Activated B cell treated with CpG ODN at 0.5 μM for 24 hours (primary cell): ENCODE measurements at regions not wholly inside any gene's neighbourhood (a gene's known extent, or its start where the extent isn't known, plus 50 kb on each side); places are given as distances from the start of the nearest gene placed in this dataset.

ENCODE experiments used
- ATAC-seq: fragments of 200-7000 bp; cut with Tn5 transposase; one replicate; pipeline ENCODE4 v1.10.0; 2021; ENCODE audit warnings: low read depth, mild to moderate bottlenecking, moderate library complexity
- CTCF ChIA-PET: fragments of 350-600 bp; sonication (Branson Sonifier 250); formaldehyde crosslinking; loops from one replicate; lab custom pipeline; 2021; ENCODE audit warnings: antibody characterized with exemption; lab: Charles Lee
- POLR2A ChIA-PET: fragments of 350-600 bp; sonication (Branson Sonifier 250); formaldehyde crosslinking; loops from one replicate; lab custom pipeline; 2021; ENCODE audit warnings: antibody characterized with exemption; lab: Charles Lee
- DNase-seq: peaks from one replicate; pipeline ENCODE4 v3.0.0; 2022
- H3K27ac Mint-ChIP-seq: one replicate; pipeline ENCODE4 v1.8.0; 2020; ENCODE audit warnings: mixed read lengths
- H3K27me3 Mint-ChIP-seq: one replicate; pipeline ENCODE4 v1.8.0; 2021; ENCODE audit warnings: mixed read lengths
- H3K36me3 Mint-ChIP-seq: one replicate; pipeline ENCODE4 v1.8.0; 2021; ENCODE audit warnings: low read depth, mixed read lengths
- H3K4me1 Mint-ChIP-seq: one replicate; pipeline ENCODE4 v1.8.0; 2021; ENCODE audit warnings: mixed read lengths
- H3K4me3 Mint-ChIP-seq: one replicate; pipeline ENCODE4 v1.8.0; 2020; ENCODE audit warnings: mild to moderate bottlenecking, mixed read lengths
- H3K9me3 Mint-ChIP-seq: one replicate; pipeline ENCODE4 v1.8.0; 2020; ENCODE audit warnings: mixed read lengths
- intact Hi-C: fragments of 100-400 bp; cut with micrococcal nuclease; formaldehyde crosslinking; loops from one replicate; pipeline ENCODE4 v1.15.1; 2024
- TF ChIP-seq, protein P1 (sequence below): fragments of 200-600 bp; IDR thresholded peaks from one replicate; pipeline ENCODE4 v1.8.0; 2022; ENCODE audit warnings: antibody characterized with exemption, mild to moderate bottlenecking

DNA sequence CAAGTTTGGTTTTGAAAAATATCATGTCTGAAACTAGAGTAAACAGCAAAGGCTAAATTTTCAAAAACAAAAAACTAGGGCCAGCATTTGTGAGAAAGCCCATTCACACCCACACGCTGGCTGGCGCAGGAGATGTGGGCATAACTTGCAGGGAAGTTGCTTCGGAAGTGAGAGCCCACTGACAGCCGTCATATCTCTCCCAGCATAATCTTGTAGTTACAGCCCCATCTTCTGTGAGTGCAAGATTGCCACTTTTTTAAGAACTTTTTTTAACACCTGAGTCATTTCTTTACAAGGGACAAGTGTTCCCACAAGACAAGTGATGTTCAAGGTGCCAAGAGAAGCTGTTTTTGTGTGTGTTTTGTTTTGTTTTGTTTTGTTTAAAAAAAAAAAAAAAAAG lies 212.5 kb upstream of the CNR1 start:
- ATAC-seq (no peak), DNase-seq (no peak)
- ChIA-PET CTCF (no interaction called here), POLR2A (interaction anchor here (0.6 kb wide), 1 partner anchor 881 kb away, joined by 6 read pairs; no protein-coding TSS in a partner anchor)
- H3K36me3 Mint-ChIP-seq = no peaks in the 10 kb centered on the region
- H3K27me3 Mint-ChIP-seq = peaks cover 4% of the 10 kb centered on the region
- H3K4me3 Mint-ChIP-seq = no peak overlapping the region
- H3K4me1 Mint-ChIP-seq = no peaks in the 10 kb centered on the region
- TF ChIP-seq, protein P1, sequence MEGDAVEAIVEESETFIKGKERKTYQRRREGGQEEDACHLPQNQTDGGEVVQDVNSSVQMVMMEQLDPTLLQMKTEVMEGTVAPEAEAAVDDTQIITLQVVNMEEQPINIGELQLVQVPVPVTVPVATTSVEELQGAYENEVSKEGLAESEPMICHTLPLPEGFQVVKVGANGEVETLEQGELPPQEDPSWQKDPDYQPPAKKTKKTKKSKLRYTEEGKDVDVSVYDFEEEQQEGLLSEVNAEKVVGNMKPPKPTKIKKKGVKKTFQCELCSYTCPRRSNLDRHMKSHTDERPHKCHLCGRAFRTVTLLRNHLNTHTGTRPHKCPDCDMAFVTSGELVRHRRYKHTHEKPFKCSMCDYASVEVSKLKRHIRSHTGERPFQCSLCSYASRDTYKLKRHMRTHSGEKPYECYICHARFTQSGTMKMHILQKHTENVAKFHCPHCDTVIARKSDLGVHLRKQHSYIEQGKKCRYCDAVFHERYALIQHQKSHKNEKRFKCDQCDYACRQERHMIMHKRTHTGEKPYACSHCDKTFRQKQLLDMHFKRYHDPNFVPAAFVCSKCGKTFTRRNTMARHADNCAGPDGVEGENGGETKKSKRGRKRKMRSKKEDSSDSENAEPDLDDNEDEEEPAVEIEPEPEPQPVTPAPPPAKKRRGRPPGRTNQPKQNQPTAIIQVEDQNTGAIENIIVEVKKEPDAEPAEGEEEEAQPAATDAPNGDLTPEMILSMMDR = no peak
- no peaks in the 10 kb centered on the region for H3K9me3 Mint-ChIP-seq
- H3K27ac Mint-ChIP-seq = no peak overlapping the region
- intact Hi-C loops = no loop called here

DNA sequence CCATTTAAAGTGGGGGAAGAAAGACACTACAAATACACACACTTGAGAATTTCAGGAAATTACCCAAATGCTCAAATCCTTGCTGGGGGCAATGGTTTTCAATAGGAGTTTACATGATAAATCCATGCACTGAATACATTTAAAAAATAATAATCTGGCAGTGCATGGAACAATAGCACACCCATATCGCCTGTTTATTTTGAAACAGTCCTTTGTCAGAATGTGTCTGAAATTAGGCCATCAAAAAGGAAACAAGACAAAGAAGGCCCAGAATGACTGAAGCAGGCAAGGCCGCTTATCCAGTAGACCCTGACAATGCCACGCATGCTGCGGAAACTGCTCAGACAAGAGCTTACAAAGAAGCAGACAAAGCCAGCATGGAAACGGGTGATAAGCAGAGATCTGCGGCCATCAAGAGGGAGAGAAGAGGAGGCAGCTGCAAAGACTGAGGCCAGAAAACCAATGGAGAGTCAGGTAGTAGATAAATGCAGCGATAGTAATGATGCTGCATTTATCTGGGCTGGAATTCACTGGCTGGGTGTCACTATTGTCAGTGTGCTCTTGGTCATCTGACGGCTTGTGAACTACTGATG lies 211.9 kb upstream of the CNR1 start:
- CTCF ChIA-PET = no interaction called here
- intact Hi-C loops = no loop called here
- Mint-ChIP-seq H3K36me3 (no peaks in the 10 kb centered on the region), H3K27me3 (peaks cover 4% of the 10 kb centered on the region), H3K9me3 (no peaks in the 10 kb centered on the region), H3K27ac (no peak overlapping the region), H3K4me3 (no peak overlapping the region), H3K4me1 (no peaks in the 10 kb centered on the region)
- POLR2A ChIA-PET = interaction anchor here (0.6 kb wide), 1 partner anchor 882 kb away, joined by 6 read pairs; no protein-coding TSS in a partner anchor
- TF ChIP-seq, protein P1 = no peak
- no peak for DNase-seq
- no peak for ATAC-seq

DNA sequence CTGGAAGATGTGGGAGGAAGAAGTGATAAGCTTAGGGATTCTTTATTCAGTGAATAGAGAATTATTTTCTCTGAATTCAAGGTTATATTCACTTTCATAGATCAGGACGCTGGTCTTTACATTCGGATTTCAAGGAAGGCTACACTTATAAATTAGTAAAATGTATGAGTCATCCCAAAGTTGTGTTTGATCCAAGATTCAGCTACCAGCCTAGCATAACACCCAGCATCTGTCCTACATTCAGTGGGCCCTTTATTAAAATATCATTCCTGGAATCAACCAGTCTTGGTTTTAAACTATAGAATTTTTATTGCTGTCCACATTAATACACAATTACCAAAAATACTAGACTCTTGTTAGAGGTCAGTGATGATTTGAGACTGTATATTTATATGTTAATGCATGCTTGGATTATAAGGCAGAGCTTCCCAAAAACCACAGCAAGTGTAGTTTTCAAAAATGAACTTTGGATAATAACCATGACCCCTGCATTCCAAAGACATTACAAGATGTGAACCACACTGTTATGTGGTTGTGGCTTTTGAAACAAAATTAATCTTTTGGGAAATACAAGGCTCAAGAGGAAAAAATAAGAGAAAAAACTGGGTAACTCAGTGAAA lies 210.7 kb upstream of the CNR1 start:
- Mint-ChIP-seq H3K4me3 (no peak overlapping the region), H3K27ac (no peak overlapping the region), H3K9me3 (no peaks in the 10 kb centered on the region), H3K4me1 (no peaks in the 10 kb centered on the region), H3K36me3 (no peaks in the 10 kb centered on the region), H3K27me3 (peaks cover 6% of the 10 kb centered on the region)
- ATAC-seq = no peak
- no peak for DNase-seq
- TF ChIP-seq, protein P1 = no peak
- CTCF ChIA-PET = no interaction called here
- POLR2A ChIA-PET = no interaction called here
- intact Hi-C loops = no loop called here

DNA sequence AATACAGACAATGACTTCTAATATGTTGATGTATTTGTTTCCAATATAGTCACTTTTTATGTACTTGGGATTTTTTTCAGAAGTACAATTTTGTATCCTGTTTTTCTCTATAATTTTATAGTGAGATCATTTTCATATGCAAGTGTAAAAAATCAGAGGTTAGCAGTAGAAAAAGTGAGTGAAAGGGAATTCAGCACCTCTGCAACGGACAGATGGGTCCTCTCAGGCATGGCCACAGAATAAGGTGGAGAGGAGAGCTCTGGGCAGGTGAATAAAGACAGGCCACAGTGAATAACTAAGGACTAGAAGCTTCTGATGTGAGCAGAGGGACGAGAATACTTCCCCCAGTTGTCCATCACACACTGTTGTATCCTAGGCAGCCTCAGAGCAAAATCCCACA lies 210.1 kb upstream of the CNR1 start:
- POLR2A ChIA-PET = no interaction called here
- H3K27ac Mint-ChIP-seq = no peak overlapping the region
- TF ChIP-seq, protein P1 = no peak
- H3K27me3 Mint-ChIP-seq = peaks cover 7% of the 10 kb centered on the region
- CTCF ChIA-PET = no interaction called here
- no peaks in the 10 kb centered on the region for H3K9me3 Mint-ChIP-seq
- H3K4me3 Mint-ChIP-seq = no peak overlapping the region
- ATAC-seq = no peak
- intact Hi-C loops = no loop called here
- no peaks in the 10 kb centered on the region for H3K36me3 Mint-ChIP-seq
- no peaks in the 10 kb centered on the region for H3K4me1 Mint-ChIP-seq
- DNase-seq = no peak

DNA sequence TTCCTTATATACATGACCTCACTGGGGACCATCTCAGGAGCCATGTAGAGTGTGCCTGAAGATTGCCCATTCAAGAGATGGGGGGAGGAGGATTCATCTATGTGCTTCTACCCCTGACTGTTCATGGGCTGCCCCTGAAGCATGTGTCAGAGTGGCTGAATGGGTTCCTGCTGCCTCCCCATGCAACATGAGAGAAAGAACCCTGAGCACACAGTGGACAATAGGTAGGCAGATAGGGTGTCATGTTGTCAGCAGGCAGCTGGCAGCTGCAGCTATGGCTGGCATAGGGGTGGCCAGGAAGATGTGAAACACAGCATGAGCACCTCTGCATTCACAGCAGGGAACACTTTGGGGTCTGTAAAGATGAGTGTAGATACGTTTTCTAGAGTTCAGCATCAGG lies 208.4 kb upstream of the CNR1 start:
- Mint-ChIP-seq H3K9me3 (no peaks in the 10 kb centered on the region), H3K4me1 (no peaks in the 10 kb centered on the region), H3K27ac (no peak overlapping the region), H3K4me3 (no peak overlapping the region), H3K27me3 (peaks cover 10% of the 10 kb centered on the region), H3K36me3 (no peaks in the 10 kb centered on the region)
- ChIA-PET CTCF (no interaction called here), POLR2A (no interaction called here)
- intact Hi-C loops = no loop called here
- TF ChIP-seq, protein P1 = no peak
- ATAC-seq (no peak), DNase-seq (no peak)
